ENCODE measurements at regions not wholly inside any gene's neighbourhood (a gene's known extent, or its start where the extent isn't known, plus 50 kb on each side); places are given as distances from the start of the nearest gene placed in this dataset.

- TF ChIP-seq, protein P1, sequence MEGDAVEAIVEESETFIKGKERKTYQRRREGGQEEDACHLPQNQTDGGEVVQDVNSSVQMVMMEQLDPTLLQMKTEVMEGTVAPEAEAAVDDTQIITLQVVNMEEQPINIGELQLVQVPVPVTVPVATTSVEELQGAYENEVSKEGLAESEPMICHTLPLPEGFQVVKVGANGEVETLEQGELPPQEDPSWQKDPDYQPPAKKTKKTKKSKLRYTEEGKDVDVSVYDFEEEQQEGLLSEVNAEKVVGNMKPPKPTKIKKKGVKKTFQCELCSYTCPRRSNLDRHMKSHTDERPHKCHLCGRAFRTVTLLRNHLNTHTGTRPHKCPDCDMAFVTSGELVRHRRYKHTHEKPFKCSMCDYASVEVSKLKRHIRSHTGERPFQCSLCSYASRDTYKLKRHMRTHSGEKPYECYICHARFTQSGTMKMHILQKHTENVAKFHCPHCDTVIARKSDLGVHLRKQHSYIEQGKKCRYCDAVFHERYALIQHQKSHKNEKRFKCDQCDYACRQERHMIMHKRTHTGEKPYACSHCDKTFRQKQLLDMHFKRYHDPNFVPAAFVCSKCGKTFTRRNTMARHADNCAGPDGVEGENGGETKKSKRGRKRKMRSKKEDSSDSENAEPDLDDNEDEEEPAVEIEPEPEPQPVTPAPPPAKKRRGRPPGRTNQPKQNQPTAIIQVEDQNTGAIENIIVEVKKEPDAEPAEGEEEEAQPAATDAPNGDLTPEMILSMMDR (conservative IDR thresholded peaks at IDR 0.05; ENCODE audit: low read depth, low read length): no peak
- TF ChIP-seq EZH2 (IDR thresholded peaks at IDR 0.05; ENCODE audit: low read length, unreplicated experiment) (no peak), EZH2phosphoT487 (IDR thresholded peaks at IDR 0.05; ENCODE audit: borderline replicate concordance, low read length) (no peak)
Measured at GRCh38 chrX:139304471-139304870, 226.1 kb upstream of the F9 start.
